ENCODE measurements at regions not wholly inside any gene's neighbourhood (a gene's known extent, or its start where the extent isn't known, plus 50 kb on each side); places are given as distances from the start of the nearest gene placed in this dataset.

DNA sequence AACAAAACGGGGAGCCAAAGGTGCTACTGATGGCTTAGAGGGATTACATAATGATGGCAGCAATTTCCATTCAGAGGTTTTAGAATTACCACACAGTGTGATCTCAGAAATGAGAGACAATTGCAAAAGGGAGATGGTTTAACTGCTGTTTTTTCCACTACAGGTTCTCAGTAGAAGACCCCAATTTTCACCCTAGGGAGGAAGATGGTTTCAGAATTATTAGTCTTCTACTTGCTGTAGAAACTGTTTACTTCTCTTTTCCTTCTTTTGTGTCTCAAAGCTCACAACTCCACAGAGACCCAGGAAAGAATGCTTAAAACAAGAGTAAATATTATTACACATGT lies 226.5 kb downstream of the INHBA start:
- POLR2A ChIA-PET (ENCODE audit: partially characterized antibody), result no interaction called here
- H2BK12ac ChIP-seq (ENCODE audit: low read depth, low read length), result no peak overlapping the region
- no peak overlapping the region for H3K14ac ChIP-seq (ENCODE audit: insufficient read length)
- TF ChIP-seq EP300 (IDR thresholded peaks at IDR 0.05; ENCODE audit: borderline replicate concordance in 1 of 2, low read depth in 2 of 2, low read length in 2 of 2) (no peak), TAF7 (optimal IDR thresholded peaks at IDR 0.05; ENCODE audit: borderline replicate concordance, low read depth, low read length) (no peak), NRF1 (IDR thresholded peaks at IDR 0.05; ENCODE audit: low read depth, low read length) (no peak), GABPA (IDR thresholded peaks at IDR 0.05; ENCODE audit: borderline replicate concordance, insufficient read depth, low read length) (no peak), KDM4A (IDR thresholded peaks at IDR 0.05; ENCODE audit: low read depth, low read length, severe bottlenecking) (no peak), ZNF274 (IDR thresholded peaks at IDR 0.05; ENCODE audit: borderline replicate concordance, extremely low read depth, low read length) (no peak), SRF (IDR thresholded peaks at IDR 0.05; ENCODE audit: low read depth, low read length) (no peak), RAD21 (IDR thresholded peaks at IDR 0.05 in 1 of 2, conservative IDR thresholded peaks at IDR 0.05 in 1 of 2; ENCODE audit: low read depth in 2 of 2, low read length in 2 of 2) (no peak), KDM5A (IDR thresholded peaks at IDR 0.05; ENCODE audit: low read length) (no peak), EZH2 (IDR thresholded peaks at IDR 0.05; ENCODE audit: low read depth, low read length, severe bottlenecking) (no peak), CBX8 (IDR thresholded peaks at IDR 0.05; ENCODE audit: borderline replicate concordance, low read depth, low read length) (no peak), ASH2L (IDR thresholded peaks at IDR 0.05; ENCODE audit: low read length) (no peak), CEBPB (IDR thresholded peaks at IDR 0.05; ENCODE audit: low read depth, low read length) (no peak)
- TF ChIP-seq, protein P1, sequence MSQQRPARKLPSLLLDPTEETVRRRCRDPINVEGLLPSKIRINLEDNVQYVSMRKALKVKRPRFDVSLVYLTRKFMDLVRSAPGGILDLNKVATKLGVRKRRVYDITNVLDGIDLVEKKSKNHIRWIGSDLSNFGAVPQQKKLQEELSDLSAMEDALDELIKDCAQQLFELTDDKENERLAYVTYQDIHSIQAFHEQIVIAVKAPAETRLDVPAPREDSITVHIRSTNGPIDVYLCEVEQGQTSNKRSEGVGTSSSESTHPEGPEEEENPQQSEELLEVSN (IDR thresholded peaks at IDR 0.05), result no peak
- no peaks in the 10 kb centered on the region for H3K79me1 ChIP-seq (ENCODE audit: low read depth, low read length)
- no peaks in the 10 kb centered on the region for H3K79me2 ChIP-seq (ENCODE audit: control insufficient read depth in 1 of 2, insufficient read depth in 2 of 2, low read length in 2 of 2)
- no peak overlapping the region for H2AK5ac ChIP-seq (ENCODE audit: low read depth, low read length)
- no peak overlapping the region for H2BK20ac ChIP-seq (ENCODE audit: low read length)
- H3K4me1 ChIP-seq (replicated peaks in 1 of 4; ENCODE audit: control insufficient read depth in 3 of 4, insufficient read depth in 4 of 4, low read length in 3 of 4), result no peaks in the 10 kb centered on the region
- no peak overlapping the region for H4K91ac ChIP-seq (replicated peaks; ENCODE audit: insufficient read length, low read length)
- H3K4me2 ChIP-seq (ENCODE audit: insufficient read depth in 1 of 2, low read depth in 2 of 2, low read length in 2 of 2), result no peak overlapping the region
- H2BK120ac ChIP-seq (replicated peaks; ENCODE audit: low read depth, low read length), result no peak overlapping the region
- CTCF ChIA-PET (ENCODE audit: partially characterized antibody), result no interaction called here
- no peak overlapping the region for H3K18ac ChIP-seq (ENCODE audit: extremely low read depth, low read length)
- DNase-seq (ENCODE audit: low read depth in 1 of 2, low spot score in 2 of 2) (no peak), FAIRE-seq (no peak)
- H3K4me3 ChIP-seq (ENCODE audit: extremely low read depth in 1 of 4, insufficient read depth in 2 of 4, low read depth in 3 of 4, low read length in 4 of 4), result no peak overlapping the region
- H3K9me3 ChIP-seq (ENCODE audit: insufficient read depth in 2 of 2, low read depth in 1 of 2, low read length in 1 of 2), result peaks cover 3 to 8% of the 10 kb centered on the region in 2 experiments; a peak in 3 of 4 replicates
- no peak overlapping the region for H2AFZ ChIP-seq (ENCODE audit: low read length)
- H2BK15ac ChIP-seq (ENCODE audit: low read length), result no peak overlapping the region
- no peak overlapping the region for H2BK5ac ChIP-seq (ENCODE audit: low read depth, low read length)
- no peaks in the 10 kb centered on the region; the same call in 1 of the 2 replicates for H3K23me2 ChIP-seq (ENCODE audit: low read depth, low read length)
- H4K20me1 ChIP-seq (replicated peaks in 1 of 2; ENCODE audit: control insufficient read depth in 1 of 2, insufficient read depth in 2 of 2, low read length in 2 of 2), result no peaks in the 10 kb centered on the region
- H4K8ac ChIP-seq (ENCODE audit: extremely low read depth, insufficient read depth, low read length), result no peak overlapping the region
- H3K9ac ChIP-seq (replicated peaks in 1 of 4; ENCODE audit: extremely low read depth in 1 of 4, low read depth in 3 of 4, low read length in 3 of 4), result no peak overlapping the region
- H3K27me3 ChIP-seq (replicated peaks in 1 of 4; ENCODE audit: control insufficient read depth in 3 of 4, extremely low read depth in 1 of 4, insufficient read depth in 3 of 4, low read length in 3 of 4), result no peaks in the 10 kb centered on the region
- H3K56ac ChIP-seq (replicated peaks; ENCODE audit: insufficient read length, low read depth, low read length), result no peak overlapping the region
- H3K23ac ChIP-seq (ENCODE audit: insufficient read length), result no peak overlapping the region
- no peak overlapping the region for H3K4ac ChIP-seq (replicated peaks; ENCODE audit: insufficient read length, low read depth, low read length)
- 80% methylated on average over 1 of the region's 1 CpG; no CpG with 5 or more reads in 1 of the 2 experiments for WGBS, 2 experiments (ENCODE audit: extremely low coverage in 1 of 2, insufficient coverage in 1 of 2, insufficient read length in 1 of 2, insufficient replicate concordance in 2 of 2, low coverage in 1 of 2, low lambda C conversion rate in 2 of 2, missing lambda C conversion rate in 1 of 2)
- no peak overlapping the region for H4K5ac ChIP-seq (ENCODE audit: insufficient read length, low read depth, low read length)
- H3K27ac ChIP-seq (ENCODE audit: low read depth, low read length), result no peak overlapping the region
- H3K36me3 ChIP-seq (ENCODE audit: control insufficient read depth in 2 of 4, insufficient read depth in 4 of 4, low read length in 3 of 4), result no peaks in the 10 kb centered on the region
